GM23338 (cell line): ENCODE measurements at regions not wholly inside any gene's neighbourhood (a gene's known extent, or its start where the extent isn't known, plus 50 kb on each side); places are given as distances from the start of the nearest gene placed in this dataset.

Experiments
- ATAC-seq: fragments of 200-7000 bp; cut with Tn5 transposase; 3 replicates; pipeline ENCODE4 v1.9.1; 2020
- DNase-seq: peaks from one replicate; pipeline ENCODE4 v3.0.0-alpha.2; 2015; ENCODE audit warnings: low spot score
- H2AFZ ChIP-seq: fragments of 200-600 bp; sonication (generic); 2 replicates; pipeline ENCODE4 v1.8.0; 2016; ENCODE audit warnings: antibody characterized with exemption, mild to moderate bottlenecking, moderate library complexity
- H3F3A ChIP-seq: fragments of 200-600 bp; sonication (generic); replicated peaks from 2 replicates; pipeline ENCODE4 v1.8.0; 2017; ENCODE audit warnings: antibody characterized with exemption, mixed run types, low read depth
- H3K27ac ChIP-seq: fragments of 200-600 bp; sonication (generic); 2 replicates; pipeline ENCODE4 v1.6.1; 2016; ENCODE audit warnings: low read depth
- H3K27me3 ChIP-seq: fragments of 200-600 bp; sonication (generic); 2 replicates; pipeline ENCODE4 v1.8.0; 2016; ENCODE audit warnings: mild to moderate bottlenecking, mixed run types, moderate library complexity; ENCODE audit not compliant: insufficient read depth
- H3K36me3 ChIP-seq: fragments of 200-600 bp; sonication (generic); 2 replicates; pipeline ENCODE4 v1.8.0; 2016; ENCODE audit warnings: mild to moderate bottlenecking; ENCODE audit not compliant: insufficient read depth
- H3K4me1 ChIP-seq: fragments of 200-600 bp; sonication (generic); 2 replicates; pipeline ENCODE4 v1.8.0; 2016; ENCODE audit warnings: mild to moderate bottlenecking, moderate library complexity; ENCODE audit not compliant: insufficient read depth
- H3K4me2 ChIP-seq: fragments of 200-600 bp; sonication (generic); 2 replicates; pipeline ENCODE4 v1.7.1; 2017; ENCODE audit warnings: mixed run types
- H3K4me3 ChIP-seq: fragments of 200-600 bp; sonication (generic); 2 replicates; pipeline ENCODE4 v1.6.1; 2016; ENCODE audit warnings: mixed run types
- H3K79me2 ChIP-seq: fragments of 200-600 bp; sonication (generic); replicated peaks from 2 replicates; pipeline ENCODE4 v1.8.0; 2017; ENCODE audit warnings: mild to moderate bottlenecking; ENCODE audit not compliant: insufficient read depth
- H3K9me2 ChIP-seq: fragments of 200-600 bp; sonication (generic); 2 replicates; pipeline ENCODE4 v1.8.0; 2017; ENCODE audit not compliant: insufficient read depth
- H4K20me1 ChIP-seq: fragments of 200-600 bp; sonication (generic); replicated peaks from 2 replicates; pipeline ENCODE4 v1.8.0; 2017; ENCODE audit warnings: mild to moderate bottlenecking; ENCODE audit not compliant: insufficient read depth
- H3K27ac Mint-ChIP-seq: 2 replicates; pipeline ENCODE4 v1.8.0; 2020; ENCODE audit warnings: inconsistent platforms, mild to moderate bottlenecking, moderate library complexity, mixed read lengths
- H3K27me3 Mint-ChIP-seq: 3 replicates; pipeline ENCODE4 v1.8.0; 2022; ENCODE audit warnings: low read depth, mild to moderate bottlenecking, moderate library complexity, mixed read lengths, inconsistent platforms; ENCODE audit not compliant: insufficient read depth, poor library complexity
- H3K36me3 Mint-ChIP-seq: 3 replicates; pipeline ENCODE4 v1.8.0; 2021; ENCODE audit warnings: low read depth, mild to moderate bottlenecking, inconsistent platforms, moderate library complexity, mixed read lengths
- H3K4me1 Mint-ChIP-seq: 3 replicates; pipeline ENCODE4 v1.8.0; 2020; ENCODE audit warnings: mild to moderate bottlenecking, inconsistent platforms, mixed read lengths
- H3K4me3 Mint-ChIP-seq: 3 replicates; pipeline ENCODE4 v1.8.0; 2021; ENCODE audit warnings: moderate library complexity, mild to moderate bottlenecking, inconsistent platforms, mixed read lengths
- H3K9me3 Mint-ChIP-seq: 3 replicates; pipeline ENCODE4 v1.8.0; 2020; ENCODE audit warnings: moderate library complexity, mild to moderate bottlenecking, inconsistent platforms, mixed read lengths
- CREB1 ChIP-seq: fragments of 250-450 bp; sonication (Bioruptor Pico); IDR thresholded peaks from 2 replicates; pipeline ENCODE4 v1.5.0; 2020; ENCODE audit warnings: low read depth, mild to moderate bottlenecking, moderate library complexity
- EZH2 ChIP-seq: fragments of 200-600 bp; sonication (generic); IDR thresholded peaks from one replicate; pipeline ENCODE4 v1.8.0; 2017; ENCODE audit warnings: antibody characterized with exemption, mild to moderate bottlenecking, low read depth; ENCODE audit not compliant: unreplicated experiment
- EZH2phosphoT487 ChIP-seq: fragments of 200-600 bp; sonication (generic); IDR thresholded peaks from one replicate; pipeline ENCODE4 v1.8.1; 2018; ENCODE audit warnings: antibody characterized with exemption; ENCODE audit not compliant: unreplicated experiment
- JUNB ChIP-seq: IDR thresholded peaks from one replicate; pipeline ENCODE4 v1.6.1; 2016; ENCODE audit warnings: antibody characterized with exemption; ENCODE audit not compliant: unreplicated experiment
- NANOG ChIP-seq: IDR thresholded peaks from 2 replicates; pipeline ENCODE4 v1.6.1; 2016; ENCODE audit warnings: antibody characterized with exemption, borderline replicate concordance
- POLR2AphosphoS5 ChIP-seq: IDR thresholded peaks from 2 replicates; pipeline ENCODE4 v1.6.1; 2016; ENCODE audit warnings: antibody characterized with exemption, low read depth
- STAT1 ChIP-seq: IDR thresholded peaks from one replicate; pipeline ENCODE4 v1.6.1; 2016; ENCODE audit warnings: antibody characterized with exemption; ENCODE audit not compliant: unreplicated experiment
- ZNF114 ChIP-seq: fragments of 250-450 bp; sonication (Bioruptor Pico); IDR thresholded peaks from 2 replicates; pipeline ENCODE4 v1.5.0; 2020; ENCODE audit warnings: mild to moderate bottlenecking, moderate library complexity
- ZNF331 ChIP-seq: fragments of 250-450 bp; sonication (Bioruptor Pico); IDR thresholded peaks from 2 replicates; pipeline ENCODE4 v1.5.0; 2020; ENCODE audit warnings: low read depth, mild to moderate bottlenecking, moderate library complexity
- TF ChIP-seq, protein P1 (sequence below): IDR thresholded peaks from one replicate; pipeline ENCODE4 v1.6.1; 2018; ENCODE audit warnings: antibody characterized with exemption; ENCODE audit not compliant: unreplicated experiment
- TF ChIP-seq, protein P2 (sequence below): fragments of 250-450 bp; sonication (Bioruptor Pico); IDR thresholded peaks from 2 replicates; pipeline ENCODE4 v1.5.0; 2020; ENCODE audit warnings: mild to moderate bottlenecking, moderate library complexity
- TF ChIP-seq, protein P3 (sequence below): IDR thresholded peaks from 2 replicates; pipeline ENCODE4 v1.6.1; 2016; ENCODE audit warnings: antibody characterized with exemption
- TF ChIP-seq, protein P4 (sequence below), 2 experiments: fragments of 200-600 bp in 1 of 2; sonication (generic) in 1 of 2; conservative IDR thresholded peaks; 2 replicates each; pipeline versions ENCODE4 v1.5.1 to v1.6.1; 2016 to 2017; ENCODE audit warnings: antibody characterized with exemption in 2 of 2, low read depth in 2 of 2, mild to moderate bottlenecking in 2 of 2, moderate library complexity in 1 of 2

DNA sequence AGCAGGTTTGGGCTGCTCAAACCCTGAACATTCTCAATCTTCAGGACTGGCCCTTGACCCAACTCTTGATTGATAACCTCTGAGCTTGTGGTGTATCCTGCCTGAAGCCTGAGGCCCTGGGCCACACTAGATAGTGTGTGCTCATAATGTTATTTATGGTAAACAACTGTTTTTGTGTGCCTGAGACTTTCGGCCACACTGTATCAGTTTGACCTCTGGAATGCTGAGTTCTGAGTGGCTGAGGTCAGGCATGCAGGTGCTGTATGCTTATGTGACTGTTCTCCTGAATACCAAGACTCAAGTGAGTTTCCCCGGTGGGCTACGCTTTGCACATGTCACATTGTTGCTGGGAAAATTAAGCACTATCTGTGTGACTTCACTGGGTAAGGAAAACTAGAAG is 82.2 kb upstream of the RMP24 start:
- no peaks in the 10 kb centered on the region for H3K36me3 ChIP-seq
- ATAC-seq (peak; percentile 49; the same call in 2 of the 3 replicates), DNase-seq (no peak)
- H2AFZ ChIP-seq, result no peak overlapping the region
- H3K36me3 Mint-ChIP-seq, result peaks cover 10% of the 10 kb centered on the region
- H3K4me1 Mint-ChIP-seq, result peaks cover 10% of the 10 kb centered on the region
- peaks cover 3% of the 10 kb centered on the region for H3K27me3 Mint-ChIP-seq
- no peaks in the 10 kb centered on the region for H3K79me2 ChIP-seq
- no peak overlapping the region for H3K4me2 ChIP-seq
- H3K4me1 ChIP-seq, result peaks cover 2% of the 10 kb centered on the region; the same call in 1 of the 2 replicates
- no peaks in the 10 kb centered on the region for H3F3A ChIP-seq
- TF ChIP-seq, protein P1, sequence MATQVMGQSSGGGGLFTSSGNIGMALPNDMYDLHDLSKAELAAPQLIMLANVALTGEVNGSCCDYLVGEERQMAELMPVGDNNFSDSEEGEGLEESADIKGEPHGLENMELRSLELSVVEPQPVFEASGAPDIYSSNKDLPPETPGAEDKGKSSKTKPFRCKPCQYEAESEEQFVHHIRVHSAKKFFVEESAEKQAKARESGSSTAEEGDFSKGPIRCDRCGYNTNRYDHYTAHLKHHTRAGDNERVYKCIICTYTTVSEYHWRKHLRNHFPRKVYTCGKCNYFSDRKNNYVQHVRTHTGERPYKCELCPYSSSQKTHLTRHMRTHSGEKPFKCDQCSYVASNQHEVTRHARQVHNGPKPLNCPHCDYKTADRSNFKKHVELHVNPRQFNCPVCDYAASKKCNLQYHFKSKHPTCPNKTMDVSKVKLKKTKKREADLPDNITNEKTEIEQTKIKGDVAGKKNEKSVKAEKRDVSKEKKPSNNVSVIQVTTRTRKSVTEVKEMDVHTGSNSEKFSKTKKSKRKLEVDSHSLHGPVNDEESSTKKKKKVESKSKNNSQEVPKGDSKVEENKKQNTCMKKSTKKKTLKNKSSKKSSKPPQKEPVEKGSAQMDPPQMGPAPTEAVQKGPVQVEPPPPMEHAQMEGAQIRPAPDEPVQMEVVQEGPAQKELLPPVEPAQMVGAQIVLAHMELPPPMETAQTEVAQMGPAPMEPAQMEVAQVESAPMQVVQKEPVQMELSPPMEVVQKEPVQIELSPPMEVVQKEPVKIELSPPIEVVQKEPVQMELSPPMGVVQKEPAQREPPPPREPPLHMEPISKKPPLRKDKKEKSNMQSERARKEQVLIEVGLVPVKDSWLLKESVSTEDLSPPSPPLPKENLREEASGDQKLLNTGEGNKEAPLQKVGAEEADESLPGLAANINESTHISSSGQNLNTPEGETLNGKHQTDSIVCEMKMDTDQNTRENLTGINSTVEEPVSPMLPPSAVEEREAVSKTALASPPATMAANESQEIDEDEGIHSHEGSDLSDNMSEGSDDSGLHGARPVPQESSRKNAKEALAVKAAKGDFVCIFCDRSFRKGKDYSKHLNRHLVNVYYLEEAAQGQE, result no peak
- TF ChIP-seq POLR2AphosphoS5, result no peak
- no peak for TF ChIP-seq ZNF114 (CRISPR knock-in tag)
- no peak for TF ChIP-seq ZNF331 (CRISPR knock-in tag)
- TF ChIP-seq, protein P2, sequence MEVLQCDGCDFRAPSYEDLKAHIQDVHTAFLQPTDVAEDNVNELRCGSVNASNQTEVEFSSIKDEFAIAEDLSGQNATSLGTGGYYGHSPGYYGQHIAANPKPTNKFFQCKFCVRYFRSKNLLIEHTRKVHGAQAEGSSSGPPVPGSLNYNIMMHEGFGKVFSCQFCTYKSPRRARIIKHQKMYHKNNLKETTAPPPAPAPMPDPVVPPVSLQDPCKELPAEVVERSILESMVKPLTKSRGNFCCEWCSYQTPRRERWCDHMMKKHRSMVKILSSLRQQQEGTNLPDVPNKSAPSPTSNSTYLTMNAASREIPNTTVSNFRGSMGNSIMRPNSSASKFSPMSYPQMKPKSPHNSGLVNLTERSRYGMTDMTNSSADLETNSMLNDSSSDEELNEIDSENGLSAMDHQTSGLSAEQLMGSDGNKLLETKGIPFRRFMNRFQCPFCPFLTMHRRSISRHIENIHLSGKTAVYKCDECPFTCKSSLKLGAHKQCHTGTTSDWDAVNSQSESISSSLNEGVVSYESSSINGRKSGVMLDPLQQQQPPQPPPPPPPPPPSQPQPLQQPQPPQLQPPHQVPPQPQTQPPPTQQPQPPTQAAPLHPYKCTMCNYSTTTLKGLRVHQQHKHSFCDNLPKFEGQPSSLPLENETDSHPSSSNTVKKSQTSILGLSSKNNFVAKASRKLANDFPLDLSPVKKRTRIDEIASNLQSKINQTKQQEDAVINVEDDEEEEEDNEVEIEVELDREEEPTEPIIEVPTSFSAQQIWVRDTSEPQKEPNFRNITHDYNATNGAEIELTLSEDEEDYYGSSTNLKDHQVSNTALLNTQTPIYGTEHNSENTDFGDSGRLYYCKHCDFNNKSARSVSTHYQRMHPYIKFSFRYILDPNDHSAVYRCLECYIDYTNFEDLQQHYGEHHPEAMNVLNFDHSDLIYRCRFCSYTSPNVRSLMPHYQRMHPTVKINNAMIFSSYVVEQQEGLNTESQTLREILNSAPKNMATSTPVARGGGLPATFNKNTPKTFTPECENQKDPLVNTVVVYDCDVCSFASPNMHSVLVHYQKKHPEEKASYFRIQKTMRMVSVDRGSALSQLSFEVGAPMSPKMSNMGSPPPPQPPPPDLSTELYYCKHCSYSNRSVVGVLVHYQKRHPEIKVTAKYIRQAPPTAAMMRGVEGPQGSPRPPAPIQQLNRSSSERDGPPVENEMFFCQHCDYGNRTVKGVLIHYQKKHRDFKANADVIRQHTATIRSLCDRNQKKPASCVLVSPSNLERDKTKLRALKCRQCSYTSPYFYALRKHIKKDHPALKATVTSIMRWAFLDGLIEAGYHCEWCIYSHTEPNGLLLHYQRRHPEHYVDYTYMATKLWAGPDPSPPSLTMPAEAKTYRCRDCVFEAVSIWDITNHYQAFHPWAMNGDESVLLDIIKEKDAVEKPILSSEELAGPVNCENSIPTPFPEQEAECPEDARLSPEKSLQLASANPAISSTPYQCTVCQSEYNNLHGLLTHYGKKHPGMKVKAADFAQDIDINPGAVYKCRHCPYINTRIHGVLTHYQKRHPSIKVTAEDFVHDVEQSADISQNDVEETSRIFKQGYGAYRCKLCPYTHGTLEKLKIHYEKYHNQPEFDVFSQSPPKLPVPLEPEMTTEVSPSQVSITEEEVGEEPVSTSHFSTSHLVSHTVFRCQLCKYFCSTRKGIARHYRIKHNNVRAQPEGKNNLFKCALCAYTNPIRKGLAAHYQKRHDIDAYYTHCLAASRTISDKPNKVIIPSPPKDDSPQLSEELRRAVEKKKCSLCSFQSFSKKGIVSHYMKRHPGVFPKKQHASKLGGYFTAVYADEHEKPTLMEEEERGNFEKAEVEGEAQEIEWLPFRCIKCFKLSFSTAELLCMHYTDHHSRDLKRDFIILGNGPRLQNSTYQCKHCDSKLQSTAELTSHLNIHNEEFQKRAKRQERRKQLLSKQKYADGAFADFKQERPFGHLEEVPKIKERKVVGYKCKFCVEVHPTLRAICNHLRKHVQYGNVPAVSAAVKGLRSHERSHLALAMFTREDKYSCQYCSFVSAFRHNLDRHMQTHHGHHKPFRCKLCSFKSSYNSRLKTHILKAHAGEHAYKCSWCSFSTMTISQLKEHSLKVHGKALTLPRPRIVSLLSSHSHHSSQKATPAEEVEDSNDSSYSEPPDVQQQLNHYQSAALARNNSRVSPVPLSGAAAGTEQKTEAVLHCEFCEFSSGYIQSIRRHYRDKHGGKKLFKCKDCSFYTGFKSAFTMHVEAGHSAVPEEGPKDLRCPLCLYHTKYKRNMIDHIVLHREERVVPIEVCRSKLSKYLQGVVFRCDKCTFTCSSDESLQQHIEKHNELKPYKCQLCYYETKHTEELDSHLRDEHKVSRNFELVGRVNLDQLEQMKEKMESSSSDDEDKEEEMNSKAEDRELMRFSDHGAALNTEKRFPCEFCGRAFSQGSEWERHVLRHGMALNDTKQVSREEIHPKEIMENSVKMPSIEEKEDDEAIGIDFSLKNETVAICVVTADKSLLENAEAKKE, result no peak
- TF ChIP-seq, protein P3, sequence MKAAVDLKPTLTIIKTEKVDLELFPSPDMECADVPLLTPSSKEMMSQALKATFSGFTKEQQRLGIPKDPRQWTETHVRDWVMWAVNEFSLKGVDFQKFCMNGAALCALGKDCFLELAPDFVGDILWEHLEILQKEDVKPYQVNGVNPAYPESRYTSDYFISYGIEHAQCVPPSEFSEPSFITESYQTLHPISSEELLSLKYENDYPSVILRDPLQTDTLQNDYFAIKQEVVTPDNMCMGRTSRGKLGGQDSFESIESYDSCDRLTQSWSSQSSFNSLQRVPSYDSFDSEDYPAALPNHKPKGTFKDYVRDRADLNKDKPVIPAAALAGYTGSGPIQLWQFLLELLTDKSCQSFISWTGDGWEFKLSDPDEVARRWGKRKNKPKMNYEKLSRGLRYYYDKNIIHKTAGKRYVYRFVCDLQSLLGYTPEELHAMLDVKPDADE, result no peak
- TF ChIP-seq EZH2, result no peak
- TF ChIP-seq STAT1, result no peak
- no peak for TF ChIP-seq JUNB
- TF ChIP-seq CREB1 (CRISPR knock-in tag), result no peak
- TF ChIP-seq NANOG, result no peak
- no peak for TF ChIP-seq EZH2phosphoT487
- TF ChIP-seq, protein P4, sequence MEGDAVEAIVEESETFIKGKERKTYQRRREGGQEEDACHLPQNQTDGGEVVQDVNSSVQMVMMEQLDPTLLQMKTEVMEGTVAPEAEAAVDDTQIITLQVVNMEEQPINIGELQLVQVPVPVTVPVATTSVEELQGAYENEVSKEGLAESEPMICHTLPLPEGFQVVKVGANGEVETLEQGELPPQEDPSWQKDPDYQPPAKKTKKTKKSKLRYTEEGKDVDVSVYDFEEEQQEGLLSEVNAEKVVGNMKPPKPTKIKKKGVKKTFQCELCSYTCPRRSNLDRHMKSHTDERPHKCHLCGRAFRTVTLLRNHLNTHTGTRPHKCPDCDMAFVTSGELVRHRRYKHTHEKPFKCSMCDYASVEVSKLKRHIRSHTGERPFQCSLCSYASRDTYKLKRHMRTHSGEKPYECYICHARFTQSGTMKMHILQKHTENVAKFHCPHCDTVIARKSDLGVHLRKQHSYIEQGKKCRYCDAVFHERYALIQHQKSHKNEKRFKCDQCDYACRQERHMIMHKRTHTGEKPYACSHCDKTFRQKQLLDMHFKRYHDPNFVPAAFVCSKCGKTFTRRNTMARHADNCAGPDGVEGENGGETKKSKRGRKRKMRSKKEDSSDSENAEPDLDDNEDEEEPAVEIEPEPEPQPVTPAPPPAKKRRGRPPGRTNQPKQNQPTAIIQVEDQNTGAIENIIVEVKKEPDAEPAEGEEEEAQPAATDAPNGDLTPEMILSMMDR (conservative IDR thresholded peaks at IDR 0.05; ENCODE audit: low read depth in 2 of 2), result no peak
- no peaks in the 10 kb centered on the region for H4K20me1 ChIP-seq
- H3K4me3 ChIP-seq, result no peak overlapping the region
- no peak overlapping the region for H3K27ac ChIP-seq
- H3K4me3 Mint-ChIP-seq, result no peak overlapping the region
- no peaks in the 10 kb centered on the region for H3K27me3 ChIP-seq
- no peaks in the 10 kb centered on the region for H3K9me3 Mint-ChIP-seq
- no peaks in the 10 kb centered on the region for H3K9me2 ChIP-seq
- H3K27ac Mint-ChIP-seq, result no peak overlapping the region
